GM12878 (cell line): ENCODE measurements at regions not wholly inside any gene's neighbourhood (a gene's known extent, or its start where the extent isn't known, plus 50 kb on each side); places are given as distances from the start of the nearest gene placed in this dataset.

ENCODE experiments used
- ATAC-seq: fragments of 200-7000 bp; cut with Tn5 transposase; 3 replicates; pipeline ENCODE4 v1.9.1; 2020; ENCODE audit warnings: mild to moderate bottlenecking, moderate library complexity
- BruUV-seq: library from RNA; stranded (reverse); fragments of 400-500 nt; replicated peaks from 2 replicates; lab custom pipeline; 2021; lab: Mats Ljungman, UMichigan
- CTCF ChIA-PET: fragments of 300-600 bp; sonication (Branson Sonifier 250); formaldehyde crosslinking; extraction: SDS; loops from one replicate; lab custom pipeline; 2021; ENCODE audit warnings: inconsistent platforms; lab: Yijun Ruan, JAX
- POLR2A ChIA-PET: fragments of 350-600 bp; formaldehyde crosslinking; extraction: SDS; loops from one replicate; lab custom pipeline; 2021; ENCODE audit warnings: inconsistent platforms; lab: Charles Lee
- RAD21 ChIA-PET: fragments of 300-600 bp; sonication (Branson Sonifier 250); formaldehyde crosslinking; loops from one replicate; lab custom pipeline; 2023; ENCODE audit warnings: antibody characterized with exemption; ENCODE audit not compliant: unreplicated experiment; lab: Charles Lee
- SMC1A ChIA-PET: fragments of 300-600 bp; sonication (Branson Sonifier 250); formaldehyde crosslinking; loops from one replicate; lab custom pipeline; 2023; ENCODE audit not compliant: unreplicated experiment, uncharacterized antibody; lab: Charles Lee
- DNase-seq: peaks from one replicate; pipeline ENCODE4 v3.0.0-alpha.2; 2011; ENCODE audit warnings: low read depth, low spot score
- FAIRE-seq: peaks from 3 replicates; lab custom pipeline; 2011; peaks lifted over from hg19 to GRCh38; lab: Jason Lieb, UNC
- H2AFZ ChIP-seq: 2 replicates; pipeline ENCODE4 v1.6.0; 2011; ENCODE audit warnings: low read depth, low read length, control low read depth; ENCODE audit not compliant: control insufficient read depth
- H3K27ac ChIP-seq: 2 replicates; pipeline ENCODE4 v1.5.1; 2011; ENCODE audit warnings: control low read depth; ENCODE audit not compliant: control insufficient read depth, insufficient read depth
- H3K27me3 ChIP-seq, 2 experiments: replicated peaks in 1 of 2; 2 replicates each; pipeline versions ENCODE4 v1.6.0 to v1.6.1; 2011; ENCODE audit warnings: low read length in 1 of 2; ENCODE audit not compliant: control insufficient read depth in 2 of 2, insufficient read depth in 2 of 2
- H3K36me3 ChIP-seq, 2 experiments: 2 replicates each; pipeline ENCODE4 v1.5.1; 2011; ENCODE audit warnings: low read length in 1 of 2; ENCODE audit not compliant: control insufficient read depth in 2 of 2, insufficient read depth in 2 of 2
- H3K4me1 ChIP-seq: 2 replicates; pipeline ENCODE4 v1.6.1; 2011; ENCODE audit warnings: mild to moderate bottlenecking, low read length, moderate library complexity, mixed read lengths; ENCODE audit not compliant: control insufficient read depth, insufficient read depth
- H3K4me2 ChIP-seq: 2 replicates; pipeline ENCODE4 v1.6.0; 2011; ENCODE audit warnings: control low read depth; ENCODE audit not compliant: control insufficient read depth, insufficient read depth
- H3K4me3 ChIP-seq: fragments of 200-600 bp; sonication (generic); 2 replicates; pipeline ENCODE4 v1.5.1; 2016
- H3K79me2 ChIP-seq: 2 replicates; pipeline ENCODE4 v1.6.0; 2011; ENCODE audit warnings: low read length; ENCODE audit not compliant: control insufficient read depth, insufficient read depth
- H3K9ac ChIP-seq: 2 replicates; pipeline ENCODE4 v1.8.0; 2011; ENCODE audit warnings: low read length, control low read depth, mixed read lengths; ENCODE audit not compliant: control insufficient read depth, insufficient read depth
- H3K9me3 ChIP-seq: replicated peaks from 3 replicates; pipeline ENCODE4 v1.5.1; 2011; ENCODE audit warnings: mild to moderate bottlenecking, low read length; ENCODE audit not compliant: control insufficient read depth, insufficient read depth
- H4K20me1 ChIP-seq: 2 replicates; pipeline ENCODE4 v1.6.0; 2011; ENCODE audit not compliant: control insufficient read depth, insufficient read depth
- DPF2 ChIP-seq: fragments of 450-650 bp; IDR thresholded peaks from 2 replicates; pipeline ENCODE4 v1.6.1; 2017; ENCODE audit warnings: mild to moderate bottlenecking
- FOXM1 ChIP-seq: IDR thresholded peaks from 2 replicates; pipeline ENCODE4 v1.6.1; 2012; ENCODE audit warnings: low read depth, mild to moderate bottlenecking, inconsistent platforms, low read length, moderate library complexity
- IKZF1 ChIP-seq: fragments of 450-650 bp; conservative IDR thresholded peaks from 2 replicates; pipeline ENCODE4 v1.6.1; 2017; ENCODE audit warnings: antibody characterized with exemption, mild to moderate bottlenecking
- PML ChIP-seq: IDR thresholded peaks from 2 replicates; pipeline ENCODE4 v1.6.1; 2012; ENCODE audit warnings: low read length, inconsistent platforms
- WGBS: methylation state at CpG from one replicate; pipeline ENCODE4 v1.1.6; 2016; ENCODE audit warnings: low lambda C conversion rate; ENCODE audit not compliant: insufficient replicate concordance, insufficient coverage; ENCODE audit errors: missing lambda C conversion rate; 5-methylcytosine and 5-hydroxymethylcytosine counted together
- in situ Hi-C: fragments of 300-500 bp; cut with MboI; formaldehyde crosslinking; loops from 9 replicates; pipeline ENCODE4 v1.14.3; 2018; ENCODE audit warnings: mixed read lengths
- intact Hi-C: fragments of 100-400 bp; cut with micrococcal nuclease; formaldehyde crosslinking; loops from one replicate; pipeline ENCODE4 v1.14.2; 2022; ENCODE audit not compliant: unreplicated experiment
- TF ChIP-seq, protein P1 (sequence below): IDR thresholded peaks from 2 replicates; pipeline ENCODE4 v1.6.1; 2012; ENCODE audit warnings: low read depth, low read length, improper control_type of control experiment
- TF ChIP-seq, protein P2 (sequence below): fragments of 450-650 bp; IDR thresholded peaks from 2 replicates; pipeline ENCODE4 v1.6.1; 2017; ENCODE audit warnings: mild to moderate bottlenecking, moderate library complexity
- TF ChIP-seq, protein P3 (sequence below): IDR thresholded peaks from 2 replicates; pipeline ENCODE4 v1.6.1; 2011; ENCODE audit warnings: mild to moderate bottlenecking, low read depth, low read length, moderate library complexity; ENCODE audit not compliant: insufficient replicate concordance
- TF ChIP-seq, protein P4 (sequence below): IDR thresholded peaks from 2 replicates; pipeline ENCODE4 v1.6.1; 2012; ENCODE audit warnings: improper control_type of control experiment, low read depth, low read length; ENCODE audit not compliant: insufficient replicate concordance
- TF ChIP-seq, protein P5 (sequence below): fragments of 450-650 bp; formaldehyde crosslinking; IDR thresholded peaks from 2 replicates; pipeline ENCODE4 v1.4.0; 2022; ENCODE audit warnings: mild to moderate bottlenecking, moderate library complexity

DNA sequence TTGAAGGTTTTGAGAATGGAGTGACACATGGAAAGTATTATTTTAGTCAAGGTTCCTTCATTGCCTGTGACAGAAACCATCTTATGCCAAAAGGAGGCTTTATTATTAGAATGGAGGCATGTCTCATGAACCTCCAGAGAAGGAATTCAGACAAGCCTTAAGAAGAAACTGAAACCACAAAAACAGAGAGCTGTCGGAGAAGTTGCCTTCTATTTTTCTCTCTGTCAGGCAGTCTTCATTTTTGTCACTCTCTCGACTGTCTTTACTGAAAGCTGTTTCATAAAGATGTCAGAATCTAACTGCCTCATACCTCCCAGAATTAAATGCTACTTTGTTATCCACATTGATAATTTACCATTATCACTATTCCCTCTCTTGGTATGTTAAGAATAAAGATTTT, 434.7 kb upstream of the ADGRL4 start:
- Histone ChIP-seq H3K4me2 (no peak overlapping the region), H3K4me1 (no peaks in the 10 kb centered on the region), H3K9me3 (no peaks in the 10 kb centered on the region; the same call in 2 of the 3 replicates), H3K79me2 (no peaks in the 10 kb centered on the region), H3K9ac (no peak overlapping the region), H3K27me3 (no peaks in the 10 kb centered on the region), H2AFZ (no peak overlapping the region; the same call in 1 of the 2 replicates), H4K20me1 (no peaks in the 10 kb centered on the region), H3K36me3 (no peaks in the 10 kb centered on the region), H3K4me3 (no peak overlapping the region), H3K27ac (no peak overlapping the region)
- in situ Hi-C loops, result no loop called here
- no peak for FAIRE-seq
- BruUV-seq, result no TSS peak
- 35% methylated on average over 2 of the region's 2 CpGs for WGBS
- ATAC-seq, result no peak
- RAD21 ChIA-PET, result no interaction called here
- intact Hi-C loops, result no loop called here
- POLR2A ChIA-PET, result no interaction called here
- DNase-seq, result no peak
- CTCF ChIA-PET, result no interaction called here
- SMC1A ChIA-PET, result no interaction called here
- TF ChIP-seq, protein P1, sequence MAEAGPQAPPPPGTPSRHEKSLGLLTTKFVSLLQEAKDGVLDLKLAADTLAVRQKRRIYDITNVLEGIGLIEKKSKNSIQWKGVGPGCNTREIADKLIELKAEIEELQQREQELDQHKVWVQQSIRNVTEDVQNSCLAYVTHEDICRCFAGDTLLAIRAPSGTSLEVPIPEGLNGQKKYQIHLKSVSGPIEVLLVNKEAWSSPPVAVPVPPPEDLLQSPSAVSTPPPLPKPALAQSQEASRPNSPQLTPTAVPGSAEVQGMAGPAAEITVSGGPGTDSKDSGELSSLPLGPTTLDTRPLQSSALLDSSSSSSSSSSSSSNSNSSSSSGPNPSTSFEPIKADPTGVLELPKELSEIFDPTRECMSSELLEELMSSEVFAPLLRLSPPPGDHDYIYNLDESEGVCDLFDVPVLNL, result no peak
- TF ChIP-seq PML (no peak), IKZF1 (no peak), DPF2 (no peak), FOXM1 (no peak)
- TF ChIP-seq, protein P2, sequence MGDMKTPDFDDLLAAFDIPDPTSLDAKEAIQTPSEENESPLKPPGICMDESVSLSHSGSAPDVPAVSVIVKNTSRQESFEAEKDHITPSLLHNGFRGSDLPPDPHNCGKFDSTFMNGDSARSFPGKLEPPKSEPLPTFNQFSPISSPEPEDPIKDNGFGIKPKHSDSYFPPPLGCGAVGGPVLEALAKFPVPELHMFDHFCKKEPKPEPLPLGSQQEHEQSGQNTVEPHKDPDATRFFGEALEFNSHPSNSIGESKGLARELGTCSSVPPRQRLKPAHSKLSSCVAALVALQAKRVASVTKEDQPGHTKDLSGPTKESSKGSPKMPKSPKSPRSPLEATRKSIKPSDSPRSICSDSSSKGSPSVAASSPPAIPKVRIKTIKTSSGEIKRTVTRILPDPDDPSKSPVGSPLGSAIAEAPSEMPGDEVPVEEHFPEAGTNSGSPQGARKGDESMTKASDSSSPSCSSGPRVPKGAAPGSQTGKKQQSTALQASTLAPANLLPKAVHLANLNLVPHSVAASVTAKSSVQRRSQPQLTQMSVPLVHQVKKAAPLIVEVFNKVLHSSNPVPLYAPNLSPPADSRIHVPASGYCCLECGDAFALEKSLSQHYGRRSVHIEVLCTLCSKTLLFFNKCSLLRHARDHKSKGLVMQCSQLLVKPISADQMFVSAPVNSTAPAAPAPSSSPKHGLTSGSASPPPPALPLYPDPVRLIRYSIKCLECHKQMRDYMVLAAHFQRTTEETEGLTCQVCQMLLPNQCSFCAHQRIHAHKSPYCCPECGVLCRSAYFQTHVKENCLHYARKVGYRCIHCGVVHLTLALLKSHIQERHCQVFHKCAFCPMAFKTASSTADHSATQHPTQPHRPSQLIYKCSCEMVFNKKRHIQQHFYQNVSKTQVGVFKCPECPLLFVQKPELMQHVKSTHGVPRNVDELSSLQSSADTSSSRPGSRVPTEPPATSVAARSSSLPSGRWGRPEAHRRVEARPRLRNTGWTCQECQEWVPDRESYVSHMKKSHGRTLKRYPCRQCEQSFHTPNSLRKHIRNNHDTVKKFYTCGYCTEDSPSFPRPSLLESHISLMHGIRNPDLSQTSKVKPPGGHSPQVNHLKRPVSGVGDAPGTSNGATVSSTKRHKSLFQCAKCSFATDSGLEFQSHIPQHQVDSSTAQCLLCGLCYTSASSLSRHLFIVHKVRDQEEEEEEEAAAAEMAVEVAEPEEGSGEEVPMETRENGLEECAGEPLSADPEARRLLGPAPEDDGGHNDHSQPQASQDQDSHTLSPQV, result no peak
- TF ChIP-seq, protein P3, sequence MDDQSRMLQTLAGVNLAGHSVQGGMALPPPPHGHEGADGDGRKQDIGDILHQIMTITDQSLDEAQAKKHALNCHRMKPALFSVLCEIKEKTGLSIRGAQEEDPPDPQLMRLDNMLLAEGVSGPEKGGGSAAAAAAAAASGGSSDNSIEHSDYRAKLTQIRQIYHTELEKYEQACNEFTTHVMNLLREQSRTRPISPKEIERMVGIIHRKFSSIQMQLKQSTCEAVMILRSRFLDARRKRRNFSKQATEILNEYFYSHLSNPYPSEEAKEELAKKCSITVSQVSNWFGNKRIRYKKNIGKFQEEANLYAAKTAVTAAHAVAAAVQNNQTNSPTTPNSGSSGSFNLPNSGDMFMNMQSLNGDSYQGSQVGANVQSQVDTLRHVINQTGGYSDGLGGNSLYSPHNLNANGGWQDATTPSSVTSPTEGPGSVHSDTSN, result no peak
- TF ChIP-seq, protein P4, sequence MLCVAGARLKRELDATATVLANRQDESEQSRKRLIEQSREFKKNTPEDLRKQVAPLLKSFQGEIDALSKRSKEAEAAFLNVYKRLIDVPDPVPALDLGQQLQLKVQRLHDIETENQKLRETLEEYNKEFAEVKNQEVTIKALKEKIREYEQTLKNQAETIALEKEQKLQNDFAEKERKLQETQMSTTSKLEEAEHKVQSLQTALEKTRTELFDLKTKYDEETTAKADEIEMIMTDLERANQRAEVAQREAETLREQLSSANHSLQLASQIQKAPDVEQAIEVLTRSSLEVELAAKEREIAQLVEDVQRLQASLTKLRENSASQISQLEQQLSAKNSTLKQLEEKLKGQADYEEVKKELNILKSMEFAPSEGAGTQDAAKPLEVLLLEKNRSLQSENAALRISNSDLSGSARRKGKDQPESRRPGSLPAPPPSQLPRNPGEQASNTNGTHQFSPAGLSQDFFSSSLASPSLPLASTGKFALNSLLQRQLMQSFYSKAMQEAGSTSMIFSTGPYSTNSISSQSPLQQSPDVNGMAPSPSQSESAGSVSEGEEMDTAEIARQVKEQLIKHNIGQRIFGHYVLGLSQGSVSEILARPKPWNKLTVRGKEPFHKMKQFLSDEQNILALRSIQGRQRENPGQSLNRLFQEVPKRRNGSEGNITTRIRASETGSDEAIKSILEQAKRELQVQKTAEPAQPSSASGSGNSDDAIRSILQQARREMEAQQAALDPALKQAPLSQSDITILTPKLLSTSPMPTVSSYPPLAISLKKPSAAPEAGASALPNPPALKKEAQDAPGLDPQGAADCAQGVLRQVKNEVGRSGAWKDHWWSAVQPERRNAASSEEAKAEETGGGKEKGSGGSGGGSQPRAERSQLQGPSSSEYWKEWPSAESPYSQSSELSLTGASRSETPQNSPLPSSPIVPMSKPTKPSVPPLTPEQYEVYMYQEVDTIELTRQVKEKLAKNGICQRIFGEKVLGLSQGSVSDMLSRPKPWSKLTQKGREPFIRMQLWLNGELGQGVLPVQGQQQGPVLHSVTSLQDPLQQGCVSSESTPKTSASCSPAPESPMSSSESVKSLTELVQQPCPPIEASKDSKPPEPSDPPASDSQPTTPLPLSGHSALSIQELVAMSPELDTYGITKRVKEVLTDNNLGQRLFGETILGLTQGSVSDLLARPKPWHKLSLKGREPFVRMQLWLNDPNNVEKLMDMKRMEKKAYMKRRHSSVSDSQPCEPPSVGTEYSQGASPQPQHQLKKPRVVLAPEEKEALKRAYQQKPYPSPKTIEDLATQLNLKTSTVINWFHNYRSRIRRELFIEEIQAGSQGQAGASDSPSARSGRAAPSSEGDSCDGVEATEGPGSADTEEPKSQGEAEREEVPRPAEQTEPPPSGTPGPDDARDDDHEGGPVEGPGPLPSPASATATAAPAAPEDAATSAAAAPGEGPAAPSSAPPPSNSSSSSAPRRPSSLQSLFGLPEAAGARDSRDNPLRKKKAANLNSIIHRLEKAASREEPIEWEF, result no peak
- TF ChIP-seq, protein P5, sequence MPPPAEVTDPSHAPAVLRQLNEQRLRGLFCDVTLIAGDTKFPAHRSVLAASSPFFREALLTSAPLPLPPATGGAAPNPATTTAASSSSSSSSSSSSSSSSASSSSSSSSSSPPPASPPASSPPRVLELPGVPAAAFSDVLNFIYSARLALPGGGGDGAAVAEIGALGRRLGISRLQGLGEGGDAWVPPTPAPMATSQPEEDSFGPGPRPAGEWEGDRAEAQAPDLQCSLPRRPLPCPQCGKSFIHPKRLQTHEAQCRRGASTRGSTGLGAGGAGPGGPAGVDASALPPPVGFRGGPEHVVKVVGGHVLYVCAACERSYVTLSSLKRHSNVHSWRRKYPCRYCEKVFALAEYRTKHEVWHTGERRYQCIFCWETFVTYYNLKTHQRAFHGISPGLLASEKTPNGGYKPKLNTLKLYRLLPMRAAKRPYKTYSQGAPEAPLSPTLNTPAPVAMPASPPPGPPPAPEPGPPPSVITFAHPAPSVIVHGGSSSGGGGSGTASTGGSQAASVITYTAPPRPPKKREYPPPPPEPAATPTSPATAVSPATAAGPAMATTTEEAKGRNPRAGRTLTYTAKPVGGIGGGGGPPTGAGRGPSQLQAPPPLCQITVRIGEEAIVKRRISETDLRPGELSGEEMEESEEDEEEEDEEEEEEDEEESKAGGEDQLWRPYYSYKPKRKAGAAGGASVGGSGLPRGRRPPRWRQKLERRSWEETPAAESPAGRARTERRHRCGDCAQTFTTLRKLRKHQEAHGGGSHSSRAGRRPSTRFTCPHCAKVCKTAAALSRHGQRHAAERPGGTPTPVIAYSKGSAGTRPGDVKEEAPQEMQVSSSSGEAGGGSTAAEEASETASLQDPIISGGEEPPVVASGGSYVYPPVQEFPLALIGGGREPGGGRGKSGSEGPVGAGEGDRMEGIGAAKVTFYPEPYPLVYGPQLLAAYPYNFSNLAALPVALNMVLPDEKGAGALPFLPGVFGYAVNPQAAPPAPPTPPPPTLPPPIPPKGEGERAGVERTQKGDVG (CRISPR knock-in tag), result no peak
